Retinal pigment epithelial cell (primary cell): ENCODE measurements at regions not wholly inside any gene's neighbourhood (a gene's known extent, or its start where the extent isn't known, plus 50 kb on each side); places are given as distances from the start of the nearest gene placed in this dataset.

Source experiments
- DNase-seq: peaks from one replicate; pipeline ENCODE4 v3.0.0-alpha.2; 2010; ENCODE audit warnings: low read depth
- H3K4me3 ChIP-seq: 2 replicates; pipeline ENCODE4 v1.5.1; 2011; ENCODE audit warnings: mild to moderate bottlenecking, low read length, control low read depth, moderate library complexity
- CTCF ChIP-seq: conservative IDR thresholded peaks from 2 replicates; pipeline ENCODE4 v1.5.1; 2011; ENCODE audit warnings: low read depth, low read length, control low read depth, inconsistent platforms

- no peak overlapping the region for H3K4me3 ChIP-seq
- no peak for DNase-seq
- TF ChIP-seq CTCF = no peak
Observed at GRCh38 chr9:88773627-88774244, 217.5 kb upstream of the S1PR3 start.

- no peak for TF ChIP-seq CTCF
- no peak for DNase-seq
- H3K4me3 ChIP-seq = no peak overlapping the region
Observed at GRCh38 chr9:88775037-88775471, 216.2 kb upstream of the S1PR3 start.

GRCh38 chr9:88775559-88775958, 215.7 kb upstream of the S1PR3 start:
- no peak overlapping the region for H3K4me3 ChIP-seq

GRCh38 chr9:88775966-88776365, 215.3 kb upstream of the S1PR3 start:
- no peak for TF ChIP-seq CTCF
- no peak overlapping the region for H3K4me3 ChIP-seq
- no peak for DNase-seq

More at GRCh38 chr9:88775559-88775958, 215.7 kb upstream of the S1PR3 start:
- DNase-seq = no peak
- no peak for TF ChIP-seq CTCF

GRCh38 chr9:88776717-88777497, 214.4 kb upstream of the S1PR3 start:
- no peak overlapping the region for H3K4me3 ChIP-seq
- no peak for DNase-seq
- TF ChIP-seq CTCF = no peak

- no peak for DNase-seq
Observed at GRCh38 chr9:88777498-88778312, 213.6 kb upstream of the S1PR3 start.

More at GRCh38 chr9:88777498-88778312, 213.6 kb upstream of the S1PR3 start:
- TF ChIP-seq CTCF = no peak
- no peak overlapping the region for H3K4me3 ChIP-seq
